NCI-H748 treated with DMSO at 0.1 percent for 48 hours (cell line): ENCODE measurements at regions not wholly inside any gene's neighbourhood (a gene's known extent, or its start where the extent isn't known, plus 50 kb on each side); places are given as distances from the start of the nearest gene placed in this dataset.

Experiments used
- DNase-seq: peaks from one replicate; lab custom pipeline; 2025; lab: John Stamatoyannopoulos, UW

DNA sequence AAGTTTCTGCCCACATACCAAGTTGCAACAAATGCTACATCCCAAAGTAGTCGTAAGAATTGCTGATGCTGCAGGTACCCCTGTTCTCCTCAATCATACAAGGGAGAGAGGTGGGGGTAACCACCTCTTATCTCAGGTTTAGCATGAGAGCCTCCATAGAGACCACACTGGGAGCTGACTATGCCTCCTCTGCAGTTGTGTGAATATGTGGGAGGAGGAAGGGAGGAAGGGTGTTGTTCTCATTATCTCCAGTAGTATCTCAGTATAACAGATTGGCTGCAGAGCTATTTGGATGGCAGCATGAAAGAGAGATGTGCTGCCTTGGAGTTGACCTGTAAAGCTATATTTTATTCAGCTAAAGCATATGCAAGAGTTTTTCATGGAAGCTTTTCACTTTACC lies 690.7 kb downstream of the KCNJ3 start:
- no peak for DNase-seq

DNA sequence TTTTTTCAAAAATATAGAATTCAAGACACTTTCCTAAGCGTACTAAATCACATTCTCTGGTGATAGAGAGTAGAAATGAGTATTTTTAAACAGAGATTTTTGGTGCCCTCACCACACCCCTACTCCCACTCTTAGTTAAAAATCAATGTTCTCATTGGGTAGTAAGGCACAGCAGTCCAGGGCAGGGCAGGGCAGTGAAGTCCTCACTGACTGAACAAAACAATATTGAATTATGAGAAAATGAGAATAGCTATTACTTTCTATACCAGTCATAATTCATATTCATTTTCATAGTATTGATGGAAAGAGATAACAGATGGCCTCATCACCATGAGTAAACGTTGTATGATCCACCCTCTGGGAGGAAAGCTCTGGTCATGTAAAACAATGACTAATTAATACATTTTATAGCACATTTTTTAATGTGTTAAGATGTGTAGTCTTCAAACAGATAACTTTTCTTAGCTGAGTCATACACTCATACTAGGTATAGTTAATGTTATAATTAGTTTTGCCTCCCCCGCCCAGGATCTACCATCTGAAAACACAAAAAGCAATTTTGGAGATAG lies 686.1 kb downstream of the KCNJ3 start:
- no peak for DNase-seq

DNA sequence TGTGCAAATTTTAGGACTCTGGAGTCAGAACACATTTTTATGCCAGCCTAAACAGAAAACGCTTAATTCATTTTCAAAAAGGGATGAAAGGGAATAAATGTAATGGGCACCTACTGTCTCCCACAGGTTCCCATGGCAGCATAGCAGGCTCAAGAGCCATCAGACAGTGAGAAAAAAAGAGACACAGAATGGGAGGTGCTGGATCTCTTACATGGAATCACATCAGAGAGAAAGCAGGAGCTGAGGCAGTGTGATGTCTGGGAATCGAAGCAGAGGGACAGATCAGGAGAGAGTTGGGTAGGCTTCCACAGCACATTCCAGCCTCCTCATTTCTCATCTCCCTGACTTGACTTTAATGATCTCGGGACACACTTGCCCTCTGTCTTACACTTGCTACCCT lies 684.3 kb downstream of the KCNJ3 start:
- no peak for DNase-seq

DNA sequence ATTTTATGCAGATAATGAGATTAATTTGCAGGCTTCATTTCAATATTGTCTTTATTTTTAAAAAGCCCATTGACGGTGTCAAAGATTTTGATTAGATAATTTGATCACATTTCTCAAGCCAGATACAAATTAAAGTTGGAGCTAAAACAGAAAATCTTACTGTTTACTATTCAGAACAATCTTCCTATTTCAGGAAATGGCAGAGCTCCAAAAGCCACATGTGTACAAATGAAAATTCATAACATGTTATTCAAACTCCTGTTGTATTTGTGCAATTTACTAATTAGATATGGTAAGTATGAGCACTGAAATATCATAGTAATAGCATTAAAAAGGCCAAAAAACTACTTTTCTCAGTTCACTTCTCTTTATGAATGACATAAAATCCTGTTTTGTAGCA lies 682.9 kb downstream of the KCNJ3 start:
- DNase-seq, result no peak

DNA sequence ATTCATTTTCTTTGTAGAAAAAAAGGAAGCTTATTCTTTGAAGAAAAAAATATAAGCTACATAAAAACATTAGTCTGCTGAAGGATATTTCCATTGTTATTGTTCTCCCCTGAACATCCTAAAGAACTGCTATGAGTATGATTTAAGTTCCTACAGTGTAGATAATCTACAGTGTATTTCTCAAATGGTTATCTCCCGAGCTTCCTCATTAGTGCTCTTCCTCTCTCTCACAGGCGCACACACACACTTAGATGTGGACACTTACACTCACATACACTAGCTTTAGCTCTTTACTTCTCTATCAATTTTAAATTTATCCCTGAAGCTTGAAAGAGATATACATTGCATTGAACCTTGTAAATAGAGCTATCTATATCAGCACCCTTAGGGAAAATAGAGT lies 681.0 kb downstream of the KCNJ3 start:
- no peak for DNase-seq

DNA sequence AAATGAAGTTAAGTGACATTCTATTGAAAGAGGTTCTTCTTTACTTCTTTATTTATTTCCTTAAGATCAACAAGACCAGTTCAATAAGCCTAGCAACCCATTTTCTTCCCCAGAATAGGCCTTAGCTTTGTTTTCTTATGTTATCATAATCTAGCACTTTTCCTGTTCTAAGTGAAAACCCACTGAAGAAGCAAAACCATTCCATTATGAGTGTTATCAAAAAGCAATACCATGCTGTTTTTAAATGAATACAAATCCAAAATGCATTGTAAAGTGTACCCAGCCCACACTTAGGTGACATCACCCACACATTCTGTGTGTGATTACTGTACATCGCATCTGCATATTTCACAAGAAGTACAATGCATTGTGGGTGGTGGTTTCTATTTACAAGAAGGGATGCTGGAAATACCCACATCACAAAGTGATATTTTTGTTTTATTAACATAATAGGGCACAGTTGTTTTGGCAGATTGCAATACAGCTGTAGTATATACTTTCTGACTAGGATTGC lies 679.5 kb downstream of the KCNJ3 start:
- DNase-seq, result no peak

DNA sequence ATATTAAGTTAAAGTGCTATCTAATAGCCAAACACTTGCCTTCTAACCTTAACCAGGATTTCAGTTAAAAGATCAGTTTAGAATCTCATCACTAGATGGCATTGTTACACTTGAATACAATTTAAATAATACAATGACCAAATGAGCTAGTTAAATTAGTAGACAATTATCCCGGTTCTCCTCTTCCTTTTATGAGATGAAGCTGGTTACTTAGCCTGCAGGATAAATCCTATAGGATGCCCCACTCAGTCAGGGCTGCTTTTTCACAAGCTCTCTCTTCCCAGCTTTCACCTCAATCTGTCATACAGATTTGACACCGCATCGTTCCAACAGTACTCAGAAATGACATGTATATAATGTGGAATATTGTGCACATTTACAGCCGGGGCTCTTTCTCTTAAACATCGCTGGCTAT lies 678.8 kb downstream of the KCNJ3 start:
- DNase-seq, result peak; percentile 74

DNA sequence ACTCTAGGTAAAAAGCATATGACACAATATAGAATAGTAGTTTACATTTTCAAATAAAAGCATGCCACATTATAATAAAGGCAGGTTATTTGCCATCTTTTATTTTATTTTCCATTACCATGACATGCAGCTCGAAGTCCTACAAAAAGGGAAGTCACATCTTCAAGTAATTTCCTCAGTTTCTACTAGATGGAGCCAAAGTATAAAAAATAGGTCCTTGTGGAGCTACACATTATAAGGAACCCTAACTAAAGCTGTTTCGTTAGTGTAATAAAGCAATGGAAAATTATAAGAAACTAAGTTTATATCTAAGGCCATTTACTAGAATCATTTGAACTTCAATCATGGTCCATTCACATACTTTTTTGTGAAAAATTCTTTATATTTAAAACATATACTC lies 674.5 kb downstream of the KCNJ3 start:
- peak; percentile 50 for DNase-seq

DNA sequence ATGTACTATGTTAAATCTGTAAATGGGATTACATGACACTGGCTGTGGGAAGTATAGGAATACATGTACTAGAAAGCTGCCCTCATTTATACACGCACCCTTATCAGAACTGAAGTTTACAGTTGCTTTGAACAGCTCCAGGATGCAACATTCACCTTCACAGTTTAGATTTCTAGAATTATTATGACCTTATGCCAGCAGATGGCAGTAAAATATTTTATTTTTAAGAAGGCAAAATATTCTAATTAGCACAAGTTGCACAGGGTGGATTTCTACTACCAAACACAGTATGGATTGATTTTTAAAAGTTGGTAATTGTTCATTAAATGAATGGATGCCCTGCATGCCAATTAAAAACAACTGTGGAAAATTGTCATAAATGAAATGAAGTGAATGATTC lies 670.4 kb downstream of the KCNJ3 start:
- DNase-seq, result no peak

DNA sequence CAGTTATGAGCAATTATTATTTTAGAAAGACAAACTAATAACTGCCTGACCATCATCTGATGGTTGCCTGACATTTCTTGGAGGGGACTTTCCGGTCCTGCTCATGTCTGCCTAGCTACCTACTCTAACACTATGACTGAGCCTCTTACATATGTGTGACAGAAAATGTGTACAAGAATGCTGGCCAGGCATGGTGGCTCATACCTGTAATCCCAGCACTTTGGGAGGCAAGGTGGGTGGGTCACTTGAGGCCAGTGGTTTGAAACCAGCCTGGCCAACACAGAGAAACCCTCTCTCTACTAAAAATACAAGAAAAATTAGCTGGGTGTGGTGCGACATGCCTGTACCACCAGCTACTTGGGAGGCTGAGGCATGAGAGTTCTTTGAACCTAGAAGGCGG lies 666.3 kb downstream of the KCNJ3 start:
- DNase-seq, result no peak

DNA sequence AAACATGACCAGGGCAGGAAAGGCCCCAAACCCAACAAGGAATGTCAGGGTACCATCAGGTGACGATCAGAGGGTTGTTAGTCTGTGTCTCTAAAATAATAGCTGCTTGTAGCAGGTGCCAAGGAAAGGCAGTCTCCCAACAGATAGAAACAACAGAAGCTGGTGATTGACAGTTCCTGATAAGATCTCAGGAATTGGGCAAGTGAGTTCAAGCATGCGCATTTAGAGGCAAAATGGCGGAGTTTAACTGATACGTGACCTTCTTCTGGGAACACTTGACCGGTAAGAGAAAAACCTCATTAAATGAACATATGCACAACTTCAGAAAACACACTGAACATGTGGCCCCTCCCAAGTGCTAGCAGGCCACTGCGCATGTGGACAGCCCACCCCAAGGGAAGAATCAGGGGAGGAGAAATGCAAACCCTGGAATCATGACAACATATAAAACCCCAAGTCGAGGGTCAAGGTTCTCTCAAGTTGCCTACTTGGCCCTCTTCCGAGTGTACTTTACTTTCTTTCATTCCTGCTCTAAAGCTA lies 664.9 kb downstream of the KCNJ3 start:
- DNase-seq, result no peak

DNA sequence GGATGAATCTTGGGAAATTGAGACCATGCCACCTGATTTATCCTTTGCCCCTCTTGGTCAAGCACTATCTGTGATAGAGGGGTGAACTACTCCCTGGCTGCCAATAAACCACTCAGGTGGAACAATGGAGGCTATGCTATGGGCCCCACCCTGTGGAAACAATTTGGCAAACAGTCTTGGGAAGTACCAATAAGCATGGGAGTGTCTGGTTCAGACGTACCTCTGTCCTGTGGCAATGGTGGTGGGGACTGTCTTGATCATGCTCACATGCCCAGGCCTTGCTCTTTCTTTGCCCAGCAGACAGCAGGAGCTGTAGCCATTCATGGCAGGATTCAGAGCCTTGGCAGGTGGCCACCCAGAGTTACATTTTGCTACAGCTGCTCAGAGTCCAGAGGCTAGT lies 658.7 kb downstream of the KCNJ3 start:
- DNase-seq, result no peak

DNA sequence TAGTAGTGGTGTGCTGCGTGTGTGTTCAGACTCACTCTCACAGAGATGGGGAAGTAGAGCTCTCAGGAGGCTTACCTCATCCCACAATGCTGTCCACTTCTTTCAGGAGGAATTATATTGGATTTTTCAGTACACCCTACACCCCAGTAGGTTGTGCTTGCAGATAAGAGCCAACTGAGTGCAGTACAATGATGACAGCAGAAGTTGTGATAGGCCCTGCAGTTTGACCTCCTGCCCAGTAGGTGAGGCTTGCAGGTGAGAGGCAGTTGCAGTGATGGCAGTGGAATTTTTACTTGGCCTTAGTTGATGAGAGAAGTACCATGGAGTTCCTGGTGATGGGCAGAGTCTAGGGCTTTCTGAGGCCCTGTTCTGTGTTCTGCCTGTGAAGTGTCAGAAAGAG lies 657.8 kb downstream of the KCNJ3 start:
- no peak for DNase-seq

DNA sequence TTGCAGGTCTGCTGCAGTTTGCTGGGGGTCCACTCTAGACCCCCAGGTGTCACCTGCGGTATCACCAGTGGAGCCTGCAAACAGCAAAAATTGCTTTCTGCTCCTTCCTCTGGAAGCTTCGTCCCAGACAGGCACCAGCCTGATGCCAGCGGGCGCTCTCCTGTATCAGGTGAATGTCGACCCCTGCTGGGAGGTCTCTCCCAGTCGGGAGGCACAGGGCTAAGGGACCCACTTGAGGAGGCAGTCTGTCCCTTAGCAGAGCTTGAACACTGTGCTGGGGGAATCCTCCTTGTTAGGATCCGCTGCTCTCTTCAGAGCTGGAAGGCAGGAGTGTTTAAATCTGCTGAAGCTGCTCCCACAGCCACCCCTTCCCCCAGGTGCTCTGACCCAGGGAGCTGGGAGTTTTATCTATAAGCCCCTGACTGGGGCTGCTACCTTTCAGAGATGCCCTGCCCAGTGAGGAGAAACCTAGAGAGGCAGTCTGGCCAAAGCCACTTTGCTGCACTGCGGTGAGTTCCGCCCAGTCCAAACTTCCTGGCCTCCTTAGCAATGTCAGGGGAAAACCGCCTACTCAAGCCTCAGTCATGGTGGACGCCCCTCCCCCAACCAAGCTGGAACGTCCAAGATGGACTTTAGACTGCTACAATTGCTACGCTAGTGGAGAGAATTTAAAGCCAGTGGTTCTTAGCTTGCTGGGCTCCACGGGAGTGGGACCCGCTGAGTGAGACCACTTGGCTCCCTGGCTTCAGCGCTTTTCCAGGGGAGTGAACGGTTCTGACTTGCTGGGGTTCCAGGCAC lies 652.5 kb downstream of the KCNJ3 start:
- no peak for DNase-seq

DNA sequence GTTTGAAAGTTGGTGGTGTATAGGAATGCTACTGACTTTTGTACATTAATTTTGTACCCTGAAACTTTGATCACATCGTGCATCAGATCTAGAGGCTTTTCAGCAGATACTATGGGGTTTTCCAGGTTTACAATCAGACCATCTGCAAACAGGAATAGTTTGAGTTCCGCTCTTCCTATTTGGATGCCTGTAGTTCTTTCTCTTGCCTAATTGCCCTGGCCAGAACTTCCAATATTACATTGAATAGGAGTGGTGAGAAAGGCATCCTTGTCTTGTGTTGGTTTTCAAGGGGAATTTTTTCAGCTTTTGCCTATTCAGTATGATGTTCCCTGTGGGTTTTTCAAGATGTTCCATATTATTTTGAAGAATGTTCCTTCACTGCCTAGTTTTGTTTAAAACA lies 633.5 kb downstream of the KCNJ3 start:
- DNase-seq, result no peak

DNA sequence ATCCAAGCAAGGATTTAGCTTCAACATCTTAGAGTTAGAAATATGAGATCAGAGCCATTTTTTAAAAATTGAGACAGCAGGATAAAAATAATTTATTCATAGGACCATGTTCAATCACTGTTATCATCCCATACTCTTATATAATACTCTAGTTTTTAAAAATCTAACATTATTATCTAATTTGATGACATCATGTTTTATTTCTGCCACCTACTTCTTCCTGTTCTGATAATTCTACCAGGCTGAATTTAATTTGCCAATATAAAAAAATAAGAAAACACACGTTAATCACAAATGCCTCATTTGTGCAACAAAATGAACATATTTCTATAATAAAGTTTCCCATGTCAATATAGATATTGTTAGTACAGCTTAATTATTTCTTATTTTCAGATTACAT lies 621.7 kb downstream of the KCNJ3 start:
- DNase-seq, result no peak

DNA sequence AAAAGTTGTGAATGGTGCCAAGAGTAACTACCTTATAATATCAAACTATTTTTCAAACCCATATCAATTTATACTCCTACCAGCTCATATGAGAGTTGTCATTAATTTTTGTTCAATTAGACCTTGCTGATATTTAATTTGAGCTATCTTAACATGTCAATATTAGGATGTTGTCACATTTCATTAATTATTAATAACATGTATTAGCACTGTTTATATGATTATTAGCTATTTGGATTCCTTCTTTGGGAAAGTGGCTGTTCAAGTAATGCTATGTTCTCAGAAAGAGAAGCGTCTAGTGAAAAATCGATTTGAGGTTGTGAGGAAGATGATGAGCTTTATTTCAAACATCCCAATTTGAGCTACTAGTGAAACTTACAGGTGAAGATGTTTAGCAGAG lies 620.2 kb downstream of the KCNJ3 start:
- DNase-seq, result no peak

DNA sequence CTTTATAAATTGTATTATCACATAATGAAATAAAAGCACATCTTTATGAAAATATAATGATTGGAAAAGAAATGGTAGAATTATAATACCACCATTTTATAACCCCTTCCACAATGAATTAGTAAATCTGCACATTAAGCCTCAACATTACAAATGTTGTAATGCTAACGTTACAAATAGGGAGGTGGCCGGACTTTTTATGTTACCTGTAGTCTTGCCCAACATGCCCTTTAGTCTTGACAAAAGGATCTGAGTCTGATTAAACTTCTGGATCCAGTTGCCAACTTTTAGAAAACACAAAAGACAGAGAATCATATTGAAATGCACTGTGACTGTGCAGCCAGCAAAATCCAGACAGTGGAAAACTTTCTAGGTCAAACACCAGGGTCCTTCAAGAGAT lies 617.3 kb downstream of the KCNJ3 start:
- DNase-seq, result no peak

DNA sequence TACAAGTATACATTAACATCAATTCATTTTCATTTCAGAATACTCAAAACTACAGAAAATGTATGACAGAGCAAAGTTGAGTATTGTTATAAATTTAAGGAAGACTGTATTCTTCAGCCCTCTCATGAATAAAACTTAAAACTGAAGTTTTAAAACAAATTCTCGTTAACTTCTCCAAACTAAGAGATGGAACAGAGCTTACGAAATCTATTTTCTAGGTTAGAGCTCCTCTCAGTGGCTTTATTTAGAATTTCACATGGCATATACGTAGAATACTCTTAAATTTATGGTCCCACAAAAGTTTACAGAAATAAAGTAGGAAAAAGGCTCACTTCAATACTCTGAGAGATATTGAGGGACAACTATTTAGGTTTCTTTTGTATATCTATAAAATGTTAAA lies 612.1 kb downstream of the KCNJ3 start:
- DNase-seq, result peak; percentile 75

DNA sequence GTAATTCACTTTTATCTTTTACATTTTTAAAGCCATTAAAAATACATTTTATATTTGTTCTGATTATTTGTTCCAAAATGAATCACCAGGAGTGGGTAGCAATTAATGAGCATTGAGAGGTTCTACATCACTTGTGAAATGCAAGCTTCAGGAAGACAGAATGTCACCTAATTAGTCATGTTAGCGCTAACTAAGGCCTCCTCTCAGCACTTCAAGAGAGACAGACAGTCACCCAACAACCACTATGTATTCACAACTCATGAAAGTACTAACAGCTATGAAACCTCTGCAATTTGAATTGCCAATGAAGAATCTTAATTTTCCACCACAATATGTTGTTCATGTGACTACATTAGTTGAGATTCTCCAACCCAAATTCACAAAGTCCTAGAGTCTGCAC lies 611.0 kb downstream of the KCNJ3 start:
- no peak for DNase-seq

DNA sequence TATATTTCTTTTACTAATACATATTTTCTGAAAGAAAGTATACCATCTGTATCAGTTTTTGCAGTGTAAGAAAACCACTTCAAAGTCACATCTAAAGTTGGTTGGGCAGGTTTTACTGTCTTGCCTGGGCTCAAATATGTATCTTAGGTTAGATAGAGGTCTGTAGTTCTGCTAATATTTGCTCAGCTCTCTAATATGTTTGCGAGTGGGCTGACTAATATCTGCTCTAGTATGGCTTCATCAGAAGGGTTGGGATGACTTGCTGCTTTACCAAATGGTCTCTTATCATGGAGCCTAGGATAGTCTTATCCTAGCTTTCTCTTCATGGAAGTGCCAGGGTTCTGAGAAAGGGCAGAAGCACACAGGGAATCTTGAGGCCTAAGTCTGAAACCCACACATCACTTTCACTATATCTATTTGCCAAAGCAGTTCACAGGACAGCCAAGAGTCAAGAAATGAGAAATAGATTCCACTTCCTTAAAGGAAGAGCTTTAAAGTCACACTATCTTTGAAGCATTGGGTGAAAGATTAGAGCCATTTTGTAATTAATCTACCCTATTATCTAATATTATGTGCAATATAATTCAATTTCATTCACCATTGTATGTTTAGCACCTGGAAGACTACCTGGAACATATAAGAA lies 610.0 kb downstream of the KCNJ3 start:
- no peak for DNase-seq

DNA sequence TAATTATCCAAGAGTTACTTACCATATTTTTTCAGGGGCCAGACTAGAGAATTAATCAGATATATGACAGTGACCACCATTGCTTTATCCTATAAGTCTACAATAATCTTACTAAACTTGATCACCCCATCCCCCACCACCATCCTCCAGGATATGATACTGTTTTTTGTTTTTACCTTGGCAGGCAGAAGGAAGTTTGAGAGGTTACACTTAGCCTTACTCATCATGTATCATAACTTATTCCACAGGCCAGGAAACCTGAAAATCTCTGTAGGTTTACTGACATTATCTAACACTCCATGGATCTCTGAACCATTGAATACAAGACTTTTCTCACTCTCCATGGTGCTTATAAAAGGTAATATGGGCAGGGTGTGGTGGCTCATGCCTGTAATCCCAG lies 602.7 kb downstream of the KCNJ3 start:
- no peak for DNase-seq

DNA sequence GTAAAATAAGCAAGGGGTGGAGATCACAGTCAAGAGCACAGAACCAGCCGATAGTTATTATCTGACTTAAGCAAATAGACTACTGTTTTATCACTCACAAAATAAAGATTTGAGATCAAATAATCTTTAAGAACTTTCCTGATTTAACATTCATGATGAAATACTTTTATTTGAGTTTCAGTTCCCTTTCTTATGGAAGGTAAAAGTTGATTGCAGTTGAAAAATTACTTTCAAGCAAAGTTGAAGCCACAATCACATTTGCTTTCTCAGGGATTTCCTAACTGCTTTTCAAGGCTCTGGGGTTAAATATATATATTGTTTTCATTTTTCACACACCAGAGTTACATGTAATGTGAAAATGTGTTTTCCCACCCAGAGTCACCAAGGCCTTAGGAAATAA lies 599.5 kb downstream of the KCNJ3 start:
- DNase-seq, result no peak
